GM23338 (cell line): ENCODE measurements at regions not wholly inside any gene's neighbourhood (a gene's known extent, or its start where the extent isn't known, plus 50 kb on each side); places are given as distances from the start of the nearest gene placed in this dataset.

ENCODE experiments used
- ATAC-seq: fragments of 200-7000 bp; cut with Tn5 transposase; 3 replicates; pipeline ENCODE4 v1.9.1; 2020
- DNase-seq: peaks from one replicate; pipeline ENCODE4 v3.0.0-alpha.2; 2015; ENCODE audit warnings: low spot score
- H2AFZ ChIP-seq: fragments of 200-600 bp; sonication (generic); 2 replicates; pipeline ENCODE4 v1.8.0; 2016; ENCODE audit warnings: antibody characterized with exemption, mild to moderate bottlenecking, moderate library complexity
- H3F3A ChIP-seq: fragments of 200-600 bp; sonication (generic); replicated peaks from 2 replicates; pipeline ENCODE4 v1.8.0; 2017; ENCODE audit warnings: antibody characterized with exemption, mixed run types, low read depth
- H3K27ac ChIP-seq: fragments of 200-600 bp; sonication (generic); 2 replicates; pipeline ENCODE4 v1.6.1; 2016; ENCODE audit warnings: low read depth
- H3K27me3 ChIP-seq: fragments of 200-600 bp; sonication (generic); 2 replicates; pipeline ENCODE4 v1.8.0; 2016; ENCODE audit warnings: mild to moderate bottlenecking, mixed run types, moderate library complexity; ENCODE audit not compliant: insufficient read depth
- H3K36me3 ChIP-seq: fragments of 200-600 bp; sonication (generic); 2 replicates; pipeline ENCODE4 v1.8.0; 2016; ENCODE audit warnings: mild to moderate bottlenecking; ENCODE audit not compliant: insufficient read depth
- H3K4me1 ChIP-seq: fragments of 200-600 bp; sonication (generic); 2 replicates; pipeline ENCODE4 v1.8.0; 2016; ENCODE audit warnings: mild to moderate bottlenecking, moderate library complexity; ENCODE audit not compliant: insufficient read depth
- H3K4me2 ChIP-seq: fragments of 200-600 bp; sonication (generic); 2 replicates; pipeline ENCODE4 v1.7.1; 2017; ENCODE audit warnings: mixed run types
- H3K4me3 ChIP-seq: fragments of 200-600 bp; sonication (generic); 2 replicates; pipeline ENCODE4 v1.6.1; 2016; ENCODE audit warnings: mixed run types
- H3K79me2 ChIP-seq: fragments of 200-600 bp; sonication (generic); replicated peaks from 2 replicates; pipeline ENCODE4 v1.8.0; 2017; ENCODE audit warnings: mild to moderate bottlenecking; ENCODE audit not compliant: insufficient read depth
- H3K9me2 ChIP-seq: fragments of 200-600 bp; sonication (generic); 2 replicates; pipeline ENCODE4 v1.8.0; 2017; ENCODE audit not compliant: insufficient read depth
- H4K20me1 ChIP-seq: fragments of 200-600 bp; sonication (generic); replicated peaks from 2 replicates; pipeline ENCODE4 v1.8.0; 2017; ENCODE audit warnings: mild to moderate bottlenecking; ENCODE audit not compliant: insufficient read depth
- H3K27ac Mint-ChIP-seq: 2 replicates; pipeline ENCODE4 v1.8.0; 2020; ENCODE audit warnings: inconsistent platforms, mild to moderate bottlenecking, moderate library complexity, mixed read lengths
- H3K27me3 Mint-ChIP-seq: 3 replicates; pipeline ENCODE4 v1.8.0; 2022; ENCODE audit warnings: low read depth, mild to moderate bottlenecking, moderate library complexity, mixed read lengths, inconsistent platforms; ENCODE audit not compliant: insufficient read depth, poor library complexity
- H3K36me3 Mint-ChIP-seq: 3 replicates; pipeline ENCODE4 v1.8.0; 2021; ENCODE audit warnings: low read depth, mild to moderate bottlenecking, inconsistent platforms, moderate library complexity, mixed read lengths
- H3K4me1 Mint-ChIP-seq: 3 replicates; pipeline ENCODE4 v1.8.0; 2020; ENCODE audit warnings: mild to moderate bottlenecking, inconsistent platforms, mixed read lengths
- H3K4me3 Mint-ChIP-seq: 3 replicates; pipeline ENCODE4 v1.8.0; 2021; ENCODE audit warnings: moderate library complexity, mild to moderate bottlenecking, inconsistent platforms, mixed read lengths
- H3K9me3 Mint-ChIP-seq: 3 replicates; pipeline ENCODE4 v1.8.0; 2020; ENCODE audit warnings: moderate library complexity, mild to moderate bottlenecking, inconsistent platforms, mixed read lengths
- CREB1 ChIP-seq: fragments of 250-450 bp; sonication (Bioruptor Pico); IDR thresholded peaks from 2 replicates; pipeline ENCODE4 v1.5.0; 2020; ENCODE audit warnings: low read depth, mild to moderate bottlenecking, moderate library complexity
- CTCF ChIP-seq, 2 experiments: fragments of 200-600 bp in 1 of 2; sonication (generic) in 1 of 2; conservative IDR thresholded peaks; 2 replicates each; pipeline versions ENCODE4 v1.5.1 to v1.6.1; 2016 to 2017; ENCODE audit warnings: antibody characterized with exemption in 2 of 2, low read depth in 2 of 2, mild to moderate bottlenecking in 2 of 2, moderate library complexity in 1 of 2
- EZH2 ChIP-seq: fragments of 200-600 bp; sonication (generic); IDR thresholded peaks from one replicate; pipeline ENCODE4 v1.8.0; 2017; ENCODE audit warnings: antibody characterized with exemption, mild to moderate bottlenecking, low read depth; ENCODE audit not compliant: unreplicated experiment
- JUNB ChIP-seq: IDR thresholded peaks from one replicate; pipeline ENCODE4 v1.6.1; 2016; ENCODE audit warnings: antibody characterized with exemption; ENCODE audit not compliant: unreplicated experiment
- NANOG ChIP-seq: IDR thresholded peaks from 2 replicates; pipeline ENCODE4 v1.6.1; 2016; ENCODE audit warnings: antibody characterized with exemption, borderline replicate concordance
- POLR2AphosphoS5 ChIP-seq: IDR thresholded peaks from 2 replicates; pipeline ENCODE4 v1.6.1; 2016; ENCODE audit warnings: antibody characterized with exemption, low read depth
- REST ChIP-seq: IDR thresholded peaks from one replicate; pipeline ENCODE4 v1.6.1; 2018; ENCODE audit warnings: antibody characterized with exemption; ENCODE audit not compliant: unreplicated experiment
- STAT1 ChIP-seq: IDR thresholded peaks from one replicate; pipeline ENCODE4 v1.6.1; 2016; ENCODE audit warnings: antibody characterized with exemption; ENCODE audit not compliant: unreplicated experiment
- ZNF462 ChIP-seq: fragments of 250-450 bp; sonication (Bioruptor Pico); IDR thresholded peaks from 2 replicates; pipeline ENCODE4 v1.5.0; 2020; ENCODE audit warnings: mild to moderate bottlenecking, moderate library complexity

- Histone ChIP-seq H3K4me3 (no peak overlapping the region), H4K20me1 (no peaks in the 10 kb centered on the region), H2AFZ (no peak overlapping the region), H3K9me2 (no peaks in the 10 kb centered on the region), H3K36me3 (no peaks in the 10 kb centered on the region; the same call in 1 of the 2 replicates), H3F3A (no peaks in the 10 kb centered on the region), H3K4me2 (no peak overlapping the region), H3K27me3 (no peaks in the 10 kb centered on the region), H3K27ac (no peak overlapping the region), H3K4me1 (no peaks in the 10 kb centered on the region), H3K79me2 (no peaks in the 10 kb centered on the region)
- peaks cover 4% of the 10 kb centered on the region; the same call in 2 of the 3 replicates for H3K4me1 Mint-ChIP-seq
- H3K36me3 Mint-ChIP-seq: peaks cover 4% of the 10 kb centered on the region; the same call in 1 of the 3 replicates
- H3K9me3 Mint-ChIP-seq: peaks cover 8% of the 10 kb centered on the region
- no peak overlapping the region for H3K27ac Mint-ChIP-seq
- peaks cover 10% of the 10 kb centered on the region for H3K27me3 Mint-ChIP-seq
- no peak overlapping the region for H3K4me3 Mint-ChIP-seq
- TF ChIP-seq POLR2AphosphoS5 (no peak), CTCF (conservative IDR thresholded peaks at IDR 0.05; ENCODE audit: low read depth in 2 of 2) (no peak), REST (no peak), STAT1 (no peak), JUNB (no peak), NANOG (no peak), ZNF462 (CRISPR knock-in tag) (no peak), CREB1 (CRISPR knock-in tag) (no peak), EZH2 (no peak)
- DNase-seq (no peak), ATAC-seq (no peak)
Measured at GRCh38 chr22:44379817-44380755, 67.3 kb upstream of the SHISAL1 start.
